GM12878 (cell line): ENCODE measurements at regions not wholly inside any gene's neighbourhood (a gene's known extent, or its start where the extent isn't known, plus 50 kb on each side); places are given as distances from the start of the nearest gene placed in this dataset.

Experiments
- ATAC-seq: fragments of 200-7000 bp; cut with Tn5 transposase; 3 replicates; pipeline ENCODE4 v1.9.1; 2020; ENCODE audit warnings: mild to moderate bottlenecking, moderate library complexity
- BruUV-seq: library from RNA; stranded (reverse); fragments of 400-500 nt; replicated peaks from 2 replicates; lab custom pipeline; 2021; lab: Mats Ljungman, UMichigan
- CTCF ChIA-PET: fragments of 300-600 bp; sonication (Branson Sonifier 250); formaldehyde crosslinking; extraction: SDS; loops from one replicate; lab custom pipeline; 2021; ENCODE audit warnings: inconsistent platforms; lab: Yijun Ruan, JAX
- POLR2A ChIA-PET: fragments of 350-600 bp; formaldehyde crosslinking; extraction: SDS; loops from one replicate; lab custom pipeline; 2021; ENCODE audit warnings: inconsistent platforms; lab: Charles Lee
- RAD21 ChIA-PET: fragments of 300-600 bp; sonication (Branson Sonifier 250); formaldehyde crosslinking; loops from one replicate; lab custom pipeline; 2023; ENCODE audit warnings: antibody characterized with exemption; ENCODE audit not compliant: unreplicated experiment; lab: Charles Lee
- SMC1A ChIA-PET: fragments of 300-600 bp; sonication (Branson Sonifier 250); formaldehyde crosslinking; loops from one replicate; lab custom pipeline; 2023; ENCODE audit not compliant: unreplicated experiment, uncharacterized antibody; lab: Charles Lee
- DNase-seq: peaks from one replicate; pipeline ENCODE4 v3.0.0-alpha.2; 2011; ENCODE audit warnings: low read depth, low spot score
- FAIRE-seq: peaks from 3 replicates; lab custom pipeline; 2011; peaks lifted over from hg19 to GRCh38; lab: Jason Lieb, UNC
- H2AFZ ChIP-seq: 2 replicates; pipeline ENCODE4 v1.6.0; 2011; ENCODE audit warnings: low read depth, low read length, control low read depth; ENCODE audit not compliant: control insufficient read depth
- H3K27ac ChIP-seq: 2 replicates; pipeline ENCODE4 v1.5.1; 2011; ENCODE audit warnings: control low read depth; ENCODE audit not compliant: control insufficient read depth, insufficient read depth
- H3K27me3 ChIP-seq, 2 experiments: replicated peaks in 1 of 2; 2 replicates each; pipeline versions ENCODE4 v1.6.0 to v1.6.1; 2011; ENCODE audit warnings: low read length in 1 of 2; ENCODE audit not compliant: control insufficient read depth in 2 of 2, insufficient read depth in 2 of 2
- H3K36me3 ChIP-seq, 2 experiments: 2 replicates each; pipeline ENCODE4 v1.5.1; 2011; ENCODE audit warnings: low read length in 1 of 2; ENCODE audit not compliant: control insufficient read depth in 2 of 2, insufficient read depth in 2 of 2
- H3K4me1 ChIP-seq: 2 replicates; pipeline ENCODE4 v1.6.1; 2011; ENCODE audit warnings: mild to moderate bottlenecking, low read length, moderate library complexity, mixed read lengths; ENCODE audit not compliant: control insufficient read depth, insufficient read depth
- H3K4me2 ChIP-seq: 2 replicates; pipeline ENCODE4 v1.6.0; 2011; ENCODE audit warnings: control low read depth; ENCODE audit not compliant: control insufficient read depth, insufficient read depth
- H3K4me3 ChIP-seq: fragments of 200-600 bp; sonication (generic); 2 replicates; pipeline ENCODE4 v1.5.1; 2016
- H3K79me2 ChIP-seq: 2 replicates; pipeline ENCODE4 v1.6.0; 2011; ENCODE audit warnings: low read length; ENCODE audit not compliant: control insufficient read depth, insufficient read depth
- H3K9ac ChIP-seq: 2 replicates; pipeline ENCODE4 v1.8.0; 2011; ENCODE audit warnings: low read length, control low read depth, mixed read lengths; ENCODE audit not compliant: control insufficient read depth, insufficient read depth
- H3K9me3 ChIP-seq: replicated peaks from 3 replicates; pipeline ENCODE4 v1.5.1; 2011; ENCODE audit warnings: mild to moderate bottlenecking, low read length; ENCODE audit not compliant: control insufficient read depth, insufficient read depth
- H4K20me1 ChIP-seq: 2 replicates; pipeline ENCODE4 v1.6.0; 2011; ENCODE audit not compliant: control insufficient read depth, insufficient read depth
- ATF7 ChIP-seq: fragments of 450-650 bp; IDR thresholded peaks from 2 replicates; pipeline ENCODE4 v1.6.1; 2016; ENCODE audit warnings: low read depth, mild to moderate bottlenecking
- GABPA ChIP-seq: IDR thresholded peaks from 2 replicates; pipeline ENCODE4 v1.6.1; 2014; ENCODE audit warnings: antibody characterized with exemption, low read depth, mild to moderate bottlenecking, inconsistent platforms
- IRF4 ChIP-seq: IDR thresholded peaks from 2 replicates; pipeline ENCODE4 v1.6.1; 2011; ENCODE audit warnings: low read depth, low read length
- MYC ChIP-seq: IDR thresholded peaks from 2 replicates; pipeline ENCODE4 v1.6.1; 2011; ENCODE audit warnings: mild to moderate bottlenecking, low read length, moderate library complexity, inconsistent platforms; ENCODE audit not compliant: insufficient read depth, insufficient replicate concordance, insufficient read length, severe bottlenecking
- SKIL ChIP-seq: fragments of 450-650 bp; IDR thresholded peaks from 2 replicates; pipeline ENCODE4 v1.6.1; 2017; ENCODE audit warnings: mild to moderate bottlenecking, low read depth, inconsistent platforms; ENCODE audit not compliant: poor library complexity, severe bottlenecking
- SMARCA5 ChIP-seq: fragments of 450-650 bp; IDR thresholded peaks from 2 replicates; pipeline ENCODE4 v1.6.1; 2017; ENCODE audit warnings: mild to moderate bottlenecking
- ZNF622 ChIP-seq: fragments of 450-650 bp; IDR thresholded peaks from 2 replicates; pipeline ENCODE4 v1.6.1; 2017; ENCODE audit warnings: mild to moderate bottlenecking, inconsistent platforms
- WGBS: methylation state at CpG from one replicate; pipeline ENCODE4 v1.1.6; 2016; ENCODE audit warnings: low lambda C conversion rate; ENCODE audit not compliant: insufficient replicate concordance, insufficient coverage; ENCODE audit errors: missing lambda C conversion rate; 5-methylcytosine and 5-hydroxymethylcytosine counted together
- in situ Hi-C: fragments of 300-500 bp; cut with MboI; formaldehyde crosslinking; loops from 9 replicates; pipeline ENCODE4 v1.14.3; 2018; ENCODE audit warnings: mixed read lengths
- intact Hi-C: fragments of 100-400 bp; cut with micrococcal nuclease; formaldehyde crosslinking; loops from one replicate; pipeline ENCODE4 v1.14.2; 2022; ENCODE audit not compliant: unreplicated experiment

- no peaks in the 10 kb centered on the region for H3K9me3 ChIP-seq
- ChIA-PET POLR2A (no interaction called here), RAD21 (no interaction called here), SMC1A (interaction anchor here (1.0 to 1.7 kb wide), 4 partner anchors 12 to 707 kb away, joined by 3 to 8 read pairs (median 4); no protein-coding TSS in a partner anchor), CTCF (interaction anchor here (0.6 to 3.7 kb wide), 4 partner anchors 10 to 231 kb away, joined by 3 to 27 read pairs (median 6); no protein-coding TSS in a partner anchor)
- WGBS: 63% methylated on average over 11 of the region's 11 CpGs
- no peak for ATAC-seq
- H3K79me2 ChIP-seq: no peaks in the 10 kb centered on the region
- peaks cover 8% of the 10 kb centered on the region; the same call in 1 of the 2 replicates for H3K4me1 ChIP-seq
- no peak for FAIRE-seq
- H3K9ac ChIP-seq: no peak overlapping the region
- in situ Hi-C loops (no loop called here), intact Hi-C loops (no loop called here)
- H2AFZ ChIP-seq: no peak overlapping the region
- no peak overlapping the region for H3K27ac ChIP-seq
- H4K20me1 ChIP-seq: no peaks in the 10 kb centered on the region
- H3K36me3 ChIP-seq: no peaks in the 10 kb centered on the region
- H3K27me3 ChIP-seq: peaks cover 0 to 2% of the 10 kb centered on the region in 2 experiments; a peak in 1 of 4 replicates
- H3K4me2 ChIP-seq: no peak overlapping the region
- H3K4me3 ChIP-seq: no peak overlapping the region
- no TSS peak for BruUV-seq
- TF ChIP-seq SKIL (no peak), ZNF622 (no peak), ATF7 (no peak), IRF4 (no peak), GABPA (no peak), MYC (no peak), SMARCA5 (no peak)
- DNase-seq: no peak
Observed at GRCh38 chr4:153114771-153115321, 89.4 kb upstream of the TRIM2 start.
